ENCODE measurements at regions not wholly inside any gene's neighbourhood (a gene's known extent, or its start where the extent isn't known, plus 50 kb on each side); places are given as distances from the start of the nearest gene placed in this dataset.

DNA sequence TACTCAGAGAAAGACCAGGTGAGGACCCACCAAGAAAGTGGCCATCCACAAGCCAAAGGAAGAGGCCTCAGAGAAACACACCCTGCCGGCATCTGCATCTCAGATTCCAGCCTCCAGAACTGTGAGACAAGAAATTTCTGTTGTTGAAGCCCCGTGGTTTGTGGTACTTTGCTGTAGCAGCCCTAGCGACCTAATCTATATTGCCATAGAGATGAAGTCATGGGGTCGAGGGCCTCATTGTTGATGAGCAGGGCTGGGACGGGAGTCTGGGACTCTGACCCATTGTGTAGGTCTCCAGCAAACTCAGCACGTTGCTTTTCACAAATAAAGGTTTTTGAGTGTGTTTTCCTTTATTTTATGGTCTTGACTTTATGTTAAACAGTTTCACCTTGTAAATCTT, 174.9 kb downstream of the TNFSF13B start:
- Histone ChIP-seq H3K27ac (no peak overlapping the region), H3K36me3 (no peaks in the 10 kb centered on the region), H3K27me3 (replicated peaks; ENCODE audit: insufficient read depth) (no peaks in the 10 kb centered on the region), H3K9me3 (no peaks in the 10 kb centered on the region), H3K4me1 (replicated peaks) (no peaks in the 10 kb centered on the region), H3K4me3 (no peak overlapping the region)
- WGBS, result 48% methylated on average over 6 of the region's 6 CpGs
- intact Hi-C loops (cut with DNase I), result no loop called here
- TF ChIP-seq POLR2AphosphoS5 (IDR thresholded peaks at IDR 0.05), result no peak
- TF ChIP-seq POLR2A (IDR thresholded peaks at IDR 0.05), result no peak
- TF ChIP-seq, protein P1, sequence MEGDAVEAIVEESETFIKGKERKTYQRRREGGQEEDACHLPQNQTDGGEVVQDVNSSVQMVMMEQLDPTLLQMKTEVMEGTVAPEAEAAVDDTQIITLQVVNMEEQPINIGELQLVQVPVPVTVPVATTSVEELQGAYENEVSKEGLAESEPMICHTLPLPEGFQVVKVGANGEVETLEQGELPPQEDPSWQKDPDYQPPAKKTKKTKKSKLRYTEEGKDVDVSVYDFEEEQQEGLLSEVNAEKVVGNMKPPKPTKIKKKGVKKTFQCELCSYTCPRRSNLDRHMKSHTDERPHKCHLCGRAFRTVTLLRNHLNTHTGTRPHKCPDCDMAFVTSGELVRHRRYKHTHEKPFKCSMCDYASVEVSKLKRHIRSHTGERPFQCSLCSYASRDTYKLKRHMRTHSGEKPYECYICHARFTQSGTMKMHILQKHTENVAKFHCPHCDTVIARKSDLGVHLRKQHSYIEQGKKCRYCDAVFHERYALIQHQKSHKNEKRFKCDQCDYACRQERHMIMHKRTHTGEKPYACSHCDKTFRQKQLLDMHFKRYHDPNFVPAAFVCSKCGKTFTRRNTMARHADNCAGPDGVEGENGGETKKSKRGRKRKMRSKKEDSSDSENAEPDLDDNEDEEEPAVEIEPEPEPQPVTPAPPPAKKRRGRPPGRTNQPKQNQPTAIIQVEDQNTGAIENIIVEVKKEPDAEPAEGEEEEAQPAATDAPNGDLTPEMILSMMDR (IDR thresholded peaks at IDR 0.05), result no peak
- DNase-seq (ENCODE audit: low spot score), result no peak

DNA sequence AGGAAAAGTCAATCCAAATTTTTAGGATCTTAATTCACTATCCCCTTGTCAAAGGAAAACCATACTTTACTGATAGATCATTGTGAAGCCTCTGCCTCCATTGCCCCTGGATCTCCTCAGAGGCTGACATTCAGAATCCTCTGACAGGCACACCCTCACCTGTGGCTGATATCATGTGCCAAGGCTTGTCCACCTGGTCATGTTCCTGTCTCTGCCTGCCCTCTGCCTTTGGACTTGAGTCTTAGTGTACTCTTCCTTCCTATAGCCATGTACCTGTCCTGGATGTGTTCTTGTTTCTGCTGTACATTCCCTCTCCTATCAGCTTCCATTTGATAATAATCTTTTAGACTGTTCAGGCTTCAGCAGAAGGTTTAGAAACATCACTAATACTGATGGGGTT, 179.4 kb downstream of the TNFSF13B start:
- Histone ChIP-seq H3K27me3 (replicated peaks; ENCODE audit: insufficient read depth) (no peaks in the 10 kb centered on the region), H3K36me3 (no peaks in the 10 kb centered on the region), H3K27ac (no peak overlapping the region), H3K4me3 (no peak overlapping the region), H3K4me1 (replicated peaks) (no peaks in the 10 kb centered on the region), H3K9me3 (no peaks in the 10 kb centered on the region)
- no peak for TF ChIP-seq POLR2AphosphoS5 (IDR thresholded peaks at IDR 0.05)
- no peak for TF ChIP-seq POLR2A (IDR thresholded peaks at IDR 0.05)
- TF ChIP-seq, protein P1 (IDR thresholded peaks at IDR 0.05), result no peak
- no peak for DNase-seq (ENCODE audit: low spot score)
- intact Hi-C loops (cut with DNase I), result no loop called here

DNA sequence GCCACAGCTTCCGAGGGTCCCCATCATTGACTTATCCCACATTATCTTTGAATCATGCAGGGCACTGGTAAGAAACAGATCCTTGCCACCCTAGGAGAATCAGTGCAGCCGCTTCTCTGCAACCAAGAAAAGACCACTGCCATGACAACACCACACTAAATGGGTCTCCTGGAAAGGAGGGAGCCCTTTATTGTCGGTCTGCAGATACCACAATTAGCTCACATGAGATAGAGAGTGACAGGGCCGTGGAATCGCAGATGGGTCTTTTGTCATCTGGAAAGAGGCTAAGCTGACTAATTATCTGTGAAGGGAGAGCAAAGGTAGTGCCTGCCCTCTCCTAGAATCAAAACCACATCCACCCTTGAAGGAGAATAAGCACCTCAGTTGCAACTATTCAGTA, 178.3 kb upstream of the MYO16 start:
- no peaks in the 10 kb centered on the region for H3K36me3 ChIP-seq
- intact Hi-C loops (cut with DNase I), result no loop called here
- no peak overlapping the region for H3K27ac ChIP-seq
- WGBS, result 83% methylated on average over 5 of the region's 5 CpGs
- H3K4me1 ChIP-seq (replicated peaks), result no peaks in the 10 kb centered on the region
- no peaks in the 10 kb centered on the region for H3K27me3 ChIP-seq (replicated peaks; ENCODE audit: insufficient read depth)
- H3K9me3 ChIP-seq, result no peaks in the 10 kb centered on the region
- TF ChIP-seq, protein P1 (IDR thresholded peaks at IDR 0.05), result no peak
- TF ChIP-seq POLR2AphosphoS5 (IDR thresholded peaks at IDR 0.05), result no peak
- no peak for TF ChIP-seq POLR2A (IDR thresholded peaks at IDR 0.05)
- no peak for DNase-seq (ENCODE audit: low spot score)
- no peak overlapping the region for H3K4me3 ChIP-seq

GRCh38 chr13:108455320-108455719, 174.1 kb upstream of the MYO16 start:
- Histone ChIP-seq H3K4me1 (replicated peaks) (no peaks in the 10 kb centered on the region), H3K4me3 (no peak overlapping the region), H3K9me3 (no peaks in the 10 kb centered on the region), H3K27me3 (replicated peaks; ENCODE audit: insufficient read depth) (no peaks in the 10 kb centered on the region), H3K36me3 (no peaks in the 10 kb centered on the region), H3K27ac (no peak overlapping the region)
- TF ChIP-seq POLR2A (IDR thresholded peaks at IDR 0.05), result no peak
- no peak for TF ChIP-seq POLR2AphosphoS5 (IDR thresholded peaks at IDR 0.05)
- TF ChIP-seq, protein P1 (IDR thresholded peaks at IDR 0.05), result no peak
- DNase-seq (ENCODE audit: low spot score), result no peak
- 100% methylated on average over 2 of the region's 2 CpGs for WGBS
- intact Hi-C loops (cut with DNase I), result no loop called here

DNA sequence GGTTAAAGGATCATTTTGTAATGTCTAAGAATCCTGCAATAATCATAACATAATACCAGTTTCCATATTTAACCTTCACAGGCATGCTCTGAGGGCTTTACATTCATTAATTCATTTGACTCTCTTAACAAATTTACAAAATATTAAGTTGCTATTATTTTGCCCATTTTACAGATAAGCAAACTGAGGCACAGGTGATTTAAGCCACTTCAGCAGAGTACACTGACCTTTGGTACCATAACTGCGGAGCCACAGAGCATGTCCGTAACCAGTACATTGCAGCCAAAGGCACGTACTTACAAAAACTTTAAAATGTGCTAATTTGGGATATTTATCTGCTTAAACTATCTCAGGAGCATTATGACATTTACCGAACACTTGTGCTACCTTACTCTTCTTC, 169.4 kb upstream of the MYO16 start:
- no peaks in the 10 kb centered on the region for H3K9me3 ChIP-seq
- no peaks in the 10 kb centered on the region for H3K4me1 ChIP-seq (replicated peaks)
- no peak for DNase-seq (ENCODE audit: low spot score)
- intact Hi-C loops (cut with DNase I), result no loop called here
- TF ChIP-seq, protein P1 (IDR thresholded peaks at IDR 0.05), result no peak
- TF ChIP-seq POLR2A (IDR thresholded peaks at IDR 0.05) (no peak), POLR2AphosphoS5 (IDR thresholded peaks at IDR 0.05) (no peak)
- H3K4me3 ChIP-seq, result no peak overlapping the region
- no peak overlapping the region for H3K27ac ChIP-seq
- WGBS, result 90% methylated on average over 4 of the region's 4 CpGs
- H3K36me3 ChIP-seq, result no peaks in the 10 kb centered on the region
- H3K27me3 ChIP-seq (replicated peaks; ENCODE audit: insufficient read depth), result no peaks in the 10 kb centered on the region
